ENCODE measurements at regions not wholly inside any gene's neighbourhood (a gene's known extent, or its start where the extent isn't known, plus 50 kb on each side); places are given as distances from the start of the nearest gene placed in this dataset.

- no peaks in the 10 kb centered on the region for H3K4me1 ChIP-seq (ENCODE audit: control insufficient read depth, insufficient read depth, low read length)
- peaks cover 8% of the 10 kb centered on the region; the same call in 1 of the 2 replicates for H3K9me3 ChIP-seq (ENCODE audit: control insufficient read depth, insufficient read depth, low read depth, low read length)
- H3K36me3 ChIP-seq (ENCODE audit: control insufficient read depth, insufficient read depth, low read length), result no peaks in the 10 kb centered on the region
- H3K4me3 ChIP-seq (ENCODE audit: low read depth, low read length), result no peak overlapping the region
- H3K27me3 ChIP-seq (ENCODE audit: control insufficient read depth, insufficient read depth, low read length), result no peaks in the 10 kb centered on the region
- H3K9ac ChIP-seq (ENCODE audit: low read length), result no peak overlapping the region
- no peak overlapping the region for H3K27ac ChIP-seq (ENCODE audit: low read depth, low read length)
These were observed 199.1 kb downstream of the GLRX3 start for GRCh38 chr10:130335336-130335735.

GRCh38 chr10:130336617-130337304 is 200.6 kb downstream of the GLRX3 start:
- Histone ChIP-seq H3K4me1 (ENCODE audit: control insufficient read depth, insufficient read depth, low read length) (no peaks in the 10 kb centered on the region), H3K9me3 (ENCODE audit: control insufficient read depth, insufficient read depth, low read depth, low read length) (0 out of 2 replicates have a peak, but pooled peaks cover 7% of the 10 kb centered on the region), H3K4me3 (ENCODE audit: low read depth, low read length) (no peak overlapping the region), H3K36me3 (ENCODE audit: control insufficient read depth, insufficient read depth, low read length) (no peaks in the 10 kb centered on the region), H3K27me3 (ENCODE audit: control insufficient read depth, insufficient read depth, low read length) (no peaks in the 10 kb centered on the region), H3K27ac (ENCODE audit: low read depth, low read length) (no peak overlapping the region), H3K9ac (ENCODE audit: low read length) (no peak overlapping the region)

GRCh38 chr10:130337305-130337640 is 201.1 kb downstream of the GLRX3 start:
- H3K36me3 ChIP-seq (ENCODE audit: control insufficient read depth, insufficient read depth, low read length), result no peaks in the 10 kb centered on the region
- no peak overlapping the region for H3K9ac ChIP-seq (ENCODE audit: low read length)
- H3K27ac ChIP-seq (ENCODE audit: low read depth, low read length), result no peak overlapping the region
- no peak overlapping the region for H3K4me3 ChIP-seq (ENCODE audit: low read depth, low read length)
- H3K27me3 ChIP-seq (ENCODE audit: control insufficient read depth, insufficient read depth, low read length), result no peaks in the 10 kb centered on the region
- no peaks in the 10 kb centered on the region for H3K4me1 ChIP-seq (ENCODE audit: control insufficient read depth, insufficient read depth, low read length)
- 0 out of 2 replicates have a peak, but pooled peaks cover 2% of the 10 kb centered on the region for H3K9me3 ChIP-seq (ENCODE audit: control insufficient read depth, insufficient read depth, low read depth, low read length)

GRCh38 chr10:130337696-130338635 is 201.8 kb downstream of the GLRX3 start:
- H3K27me3 ChIP-seq (ENCODE audit: control insufficient read depth, insufficient read depth, low read length), result no peaks in the 10 kb centered on the region
- H3K4me3 ChIP-seq (ENCODE audit: low read depth, low read length), result no peak overlapping the region
- H3K27ac ChIP-seq (ENCODE audit: low read depth, low read length), result no peak overlapping the region
- no peaks in the 10 kb centered on the region for H3K9me3 ChIP-seq (ENCODE audit: control insufficient read depth, insufficient read depth, low read depth, low read length)
- H3K36me3 ChIP-seq (ENCODE audit: control insufficient read depth, insufficient read depth, low read length), result no peaks in the 10 kb centered on the region
- H3K9ac ChIP-seq (ENCODE audit: low read length), result no peak overlapping the region
- no peaks in the 10 kb centered on the region for H3K4me1 ChIP-seq (ENCODE audit: control insufficient read depth, insufficient read depth, low read length)

- Histone ChIP-seq H3K27ac (ENCODE audit: low read depth, low read length) (no peak overlapping the region), H3K27me3 (ENCODE audit: control insufficient read depth, insufficient read depth, low read length) (no peaks in the 10 kb centered on the region), H3K9ac (ENCODE audit: low read length) (no peak overlapping the region), H3K4me3 (ENCODE audit: low read depth, low read length) (no peak overlapping the region), H3K36me3 (ENCODE audit: control insufficient read depth, insufficient read depth, low read length) (no peaks in the 10 kb centered on the region), H3K4me1 (ENCODE audit: control insufficient read depth, insufficient read depth, low read length) (no peaks in the 10 kb centered on the region), H3K9me3 (ENCODE audit: control insufficient read depth, insufficient read depth, low read depth, low read length) (no peaks in the 10 kb centered on the region)
These were observed 202.4 kb downstream of the GLRX3 start for GRCh38 chr10:130338636-130339024.

- no peaks in the 10 kb centered on the region for H3K27me3 ChIP-seq (ENCODE audit: control insufficient read depth, insufficient read depth, low read length)
- no peak overlapping the region for H3K27ac ChIP-seq (ENCODE audit: low read depth, low read length)
These were observed 202.9 kb downstream of the GLRX3 start for GRCh38 chr10:130339091-130339490.

GRCh38 chr10:130339911-130340310 is 203.7 kb downstream of the GLRX3 start:
- Histone ChIP-seq H3K36me3 (ENCODE audit: control insufficient read depth, insufficient read depth, low read length) (no peaks in the 10 kb centered on the region), H3K27me3 (ENCODE audit: control insufficient read depth, insufficient read depth, low read length) (no peaks in the 10 kb centered on the region), H3K4me3 (ENCODE audit: low read depth, low read length) (no peak overlapping the region), H3K4me1 (ENCODE audit: control insufficient read depth, insufficient read depth, low read length) (no peaks in the 10 kb centered on the region), H3K9ac (ENCODE audit: low read length) (no peak overlapping the region), H3K9me3 (ENCODE audit: control insufficient read depth, insufficient read depth, low read depth, low read length) (no peaks in the 10 kb centered on the region), H3K27ac (ENCODE audit: low read depth, low read length) (no peak overlapping the region)

More at GRCh38 chr10:130339091-130339490, 202.9 kb downstream of the GLRX3 start:
- no peak overlapping the region for H3K9ac ChIP-seq (ENCODE audit: low read length)
- H3K36me3 ChIP-seq (ENCODE audit: control insufficient read depth, insufficient read depth, low read length), result no peaks in the 10 kb centered on the region
- H3K4me3 ChIP-seq (ENCODE audit: low read depth, low read length), result no peak overlapping the region
- H3K9me3 ChIP-seq (ENCODE audit: control insufficient read depth, insufficient read depth, low read depth, low read length), result no peaks in the 10 kb centered on the region
- H3K4me1 ChIP-seq (ENCODE audit: control insufficient read depth, insufficient read depth, low read length), result no peaks in the 10 kb centered on the region

GRCh38 chr10:130340816-130341215 is 204.6 kb downstream of the GLRX3 start:
- Histone ChIP-seq H3K27me3 (ENCODE audit: control insufficient read depth, insufficient read depth, low read length) (no peaks in the 10 kb centered on the region), H3K9me3 (ENCODE audit: control insufficient read depth, insufficient read depth, low read depth, low read length) (no peaks in the 10 kb centered on the region), H3K4me3 (ENCODE audit: low read depth, low read length) (no peak overlapping the region), H3K27ac (ENCODE audit: low read depth, low read length) (no peak overlapping the region), H3K9ac (ENCODE audit: low read length) (no peak overlapping the region), H3K4me1 (ENCODE audit: control insufficient read depth, insufficient read depth, low read length) (no peaks in the 10 kb centered on the region), H3K36me3 (ENCODE audit: control insufficient read depth, insufficient read depth, low read length) (no peaks in the 10 kb centered on the region)

GRCh38 chr10:130341356-130341755 is 205.2 kb downstream of the GLRX3 start:
- no peaks in the 10 kb centered on the region for H3K9me3 ChIP-seq (ENCODE audit: control insufficient read depth, insufficient read depth, low read depth, low read length)

GRCh38 chr10:130345728-130346127 is 209.5 kb downstream of the GLRX3 start:
- Histone ChIP-seq H3K4me3 (ENCODE audit: low read depth, low read length) (no peak overlapping the region), H3K36me3 (ENCODE audit: control insufficient read depth, insufficient read depth, low read length) (no peaks in the 10 kb centered on the region), H3K4me1 (ENCODE audit: control insufficient read depth, insufficient read depth, low read length) (no peaks in the 10 kb centered on the region), H3K27ac (ENCODE audit: low read depth, low read length) (no peak overlapping the region), H3K9ac (ENCODE audit: low read length) (no peak overlapping the region), H3K9me3 (ENCODE audit: control insufficient read depth, insufficient read depth, low read depth, low read length) (no peaks in the 10 kb centered on the region; the same call in 1 of the 2 replicates), H3K27me3 (ENCODE audit: control insufficient read depth, insufficient read depth, low read length) (no peaks in the 10 kb centered on the region)

More at GRCh38 chr10:130341356-130341755, 205.2 kb downstream of the GLRX3 start:
- Histone ChIP-seq H3K27me3 (ENCODE audit: control insufficient read depth, insufficient read depth, low read length) (no peaks in the 10 kb centered on the region), H3K9ac (ENCODE audit: low read length) (no peak overlapping the region), H3K4me3 (ENCODE audit: low read depth, low read length) (no peak overlapping the region), H3K4me1 (ENCODE audit: control insufficient read depth, insufficient read depth, low read length) (no peaks in the 10 kb centered on the region), H3K27ac (ENCODE audit: low read depth, low read length) (no peak overlapping the region), H3K36me3 (ENCODE audit: control insufficient read depth, insufficient read depth, low read length) (no peaks in the 10 kb centered on the region)

- Histone ChIP-seq H3K4me3 (ENCODE audit: low read depth, low read length) (no peak overlapping the region), H3K27ac (ENCODE audit: low read depth, low read length) (no peak overlapping the region), H3K4me1 (ENCODE audit: control insufficient read depth, insufficient read depth, low read length) (0 out of 2 replicates have a peak, but pooled peaks cover 4% of the 10 kb centered on the region), H3K27me3 (ENCODE audit: control insufficient read depth, insufficient read depth, low read length) (no peaks in the 10 kb centered on the region), H3K9ac (ENCODE audit: low read length) (no peak overlapping the region), H3K36me3 (ENCODE audit: control insufficient read depth, insufficient read depth, low read length) (no peaks in the 10 kb centered on the region), H3K9me3 (ENCODE audit: control insufficient read depth, insufficient read depth, low read depth, low read length) (no peaks in the 10 kb centered on the region; the same call in 1 of the 2 replicates)
These were observed 214.8 kb downstream of the GLRX3 start for GRCh38 chr10:130350996-130351395.
